IMR-90 (cell line): ENCODE measurements at regions not wholly inside any gene's neighbourhood (a gene's known extent, or its start where the extent isn't known, plus 50 kb on each side); places are given as distances from the start of the nearest gene placed in this dataset.

ENCODE experiments used
- ATAC-seq: fragments of 200-7000 bp; cut with Tn5 transposase; 2 replicates; pipeline ENCODE4 v1.9.1; 2020; ENCODE audit warnings: low read depth, mild to moderate bottlenecking, moderate library complexity
- BruUV-seq: library from RNA; stranded (reverse); fragments of 400-500 nt; replicated peaks from 2 replicates; lab custom pipeline; 2021; lab: Mats Ljungman, UMichigan
- CTCF ChIA-PET: fragments of 300-600 bp; formaldehyde crosslinking; extraction: SDS; loops from one replicate; lab custom pipeline; 2021; ENCODE audit warnings: antibody characterized with exemption; lab: Yijun Ruan, JAX
- POLR2A ChIA-PET: fragments of 300-600 bp; sonication (Branson Sonifier 250); formaldehyde crosslinking; loops from one replicate; lab custom pipeline; 2022; ENCODE audit warnings: antibody characterized with exemption; ENCODE audit not compliant: unreplicated experiment; lab: Charles Lee
- DNase-seq: peaks from one replicate; pipeline ENCODE4 v3.0.0; 2013
- H2AFZ ChIP-seq: replicated peaks from 2 replicates; pipeline ENCODE3; 2013; ENCODE audit warnings: low read length, mild to moderate bottlenecking; ENCODE audit not compliant: poor library complexity
- H2AK5ac ChIP-seq: 2 replicates; pipeline ENCODE4 v1.6.1; 2013; ENCODE audit warnings: low read depth, low read length, inconsistent platforms
- H2AK9ac ChIP-seq: replicated peaks from 2 replicates; pipeline ENCODE3; 2013; ENCODE audit warnings: mild to moderate bottlenecking, low read depth, low read length, moderate library complexity; ENCODE audit not compliant: poor library complexity
- H2BK120ac ChIP-seq: 2 replicates; pipeline ENCODE4 v1.6.1; 2013; ENCODE audit warnings: low read depth, low read length, inconsistent platforms
- H2BK15ac ChIP-seq: 3 replicates; pipeline ENCODE4 v1.6.1; 2013; ENCODE audit warnings: low read depth, low read length, inconsistent platforms
- H2BK20ac ChIP-seq: 2 replicates; pipeline ENCODE4 v1.6.1; 2013; ENCODE audit warnings: low read depth, mild to moderate bottlenecking, inconsistent platforms, low read length, moderate library complexity
- H2BK5ac ChIP-seq: 2 replicates; pipeline ENCODE4 v1.6.1; 2013; ENCODE audit warnings: mild to moderate bottlenecking, low read depth, low read length, inconsistent platforms; ENCODE audit not compliant: poor library complexity, severe bottlenecking
- H3K14ac ChIP-seq: replicated peaks from 2 replicates; pipeline ENCODE4 v1.6.1; 2013; ENCODE audit warnings: low read depth, low read length, inconsistent platforms
- H3K18ac ChIP-seq: 2 replicates; pipeline ENCODE4 v1.6.1; 2013; ENCODE audit warnings: low read depth, low read length, control low read depth
- H3K23ac ChIP-seq: 2 replicates; pipeline ENCODE4 v1.6.1; 2013; ENCODE audit warnings: low read depth, low read length, inconsistent platforms
- H3K27ac ChIP-seq: 2 replicates; pipeline ENCODE4 v1.5.1; 2013; ENCODE audit warnings: mild to moderate bottlenecking, control low read depth, low read length; ENCODE audit not compliant: insufficient read depth
- H3K27me3 ChIP-seq: 2 replicates; pipeline ENCODE4 v1.6.1; 2013; ENCODE audit warnings: low read length; ENCODE audit not compliant: control insufficient read depth, insufficient read depth
- H3K36me3 ChIP-seq: 2 replicates; pipeline ENCODE4 v1.6.1; 2013; ENCODE audit warnings: low read length, mixed read lengths; ENCODE audit not compliant: control insufficient read depth, insufficient read depth
- H3K4ac ChIP-seq: 2 replicates; pipeline ENCODE4 v1.6.1; 2013; ENCODE audit warnings: low read depth, low read length, inconsistent platforms
- H3K4me1 ChIP-seq: 2 replicates; pipeline ENCODE4 v1.6.1; 2013; ENCODE audit warnings: low read length, mixed read lengths; ENCODE audit not compliant: control insufficient read depth, insufficient read depth
- H3K4me2 ChIP-seq: 2 replicates; pipeline ENCODE4 v1.6.1; 2013; ENCODE audit warnings: low read depth, mild to moderate bottlenecking, control low read depth, low read length, moderate library complexity
- H3K4me3 ChIP-seq: 2 replicates; pipeline ENCODE4 v1.5.1; 2013; ENCODE audit warnings: low read depth, mild to moderate bottlenecking, control low read depth, low read length, moderate library complexity; ENCODE audit not compliant: insufficient read depth
- H3K56ac ChIP-seq: 2 replicates; pipeline ENCODE4 v1.6.1; 2013; ENCODE audit warnings: low read length, inconsistent platforms; ENCODE audit not compliant: insufficient read depth; ENCODE audit errors: extremely low read depth
- H3K79me1 ChIP-seq, 2 experiments: 2 replicates each; pipeline ENCODE4 v1.6.1; 2013; ENCODE audit warnings: low read length in 2 of 2, inconsistent platforms in 1 of 2, low read depth in 1 of 2
- H3K9ac ChIP-seq: 2 replicates; pipeline ENCODE4 v1.6.1; 2013; ENCODE audit warnings: low read depth, low read length, control low read depth
- H3K9me1 ChIP-seq: 2 replicates; pipeline ENCODE4 v1.6.1; 2013; ENCODE audit warnings: low read length, inconsistent platforms; ENCODE audit not compliant: insufficient read depth
- H3K9me3 ChIP-seq: 2 replicates; pipeline ENCODE4 v1.6.1; 2013; ENCODE audit warnings: low read length; ENCODE audit not compliant: control insufficient read depth, insufficient read depth
- H4K20me1 ChIP-seq: 2 replicates; pipeline ENCODE4 v1.6.1; 2013; ENCODE audit warnings: low read length, inconsistent platforms; ENCODE audit not compliant: insufficient read depth
- H4K5ac ChIP-seq: 2 replicates; pipeline ENCODE4 v1.6.1; 2013; ENCODE audit warnings: mild to moderate bottlenecking, low read depth, low read length, control low read depth
- H4K8ac ChIP-seq, 2 experiments: 2 replicates each; pipeline ENCODE4 v1.6.1; 2013; ENCODE audit warnings: low read depth in 2 of 2, low read length in 2 of 2, control low read depth in 1 of 2, inconsistent platforms in 1 of 2
- H4K91ac ChIP-seq: 2 replicates; pipeline ENCODE4 v1.6.1; 2013; ENCODE audit warnings: low read depth, low read length, inconsistent platforms; ENCODE audit not compliant: insufficient read depth
- MAFK ChIP-seq: IDR thresholded peaks from 2 replicates; pipeline ENCODE4 v1.6.1; 2012; ENCODE audit warnings: low read depth, low read length, improper control_type of control experiment
- RFX5 ChIP-seq: IDR thresholded peaks from 2 replicates; pipeline ENCODE4 v1.8.0; 2012; ENCODE audit warnings: low read depth, mild to moderate bottlenecking, low read length, moderate library complexity
- WGBS, 2 experiments: methylation state at CpG; one replicate each; pipeline versions ENCODE4 v1.1.5 to v1.1.7; 2013; ENCODE audit warnings: missing lambda C conversion rate in 2 of 2; ENCODE audit not compliant: insufficient read length in 1 of 2; ENCODE audit errors: extremely low coverage in 2 of 2; 5-methylcytosine and 5-hydroxymethylcytosine counted together
- dilution Hi-C: fragments of 300-500 bp; cut with HindIII; formaldehyde crosslinking; loops from one replicate; pipeline ENCODE4 v1.14.3; 2018; ENCODE audit warnings: low sequenced_read_pairs; ENCODE audit not compliant: unreplicated experiment
- in situ Hi-C: fragments of 300-500 bp; cut with MboI; formaldehyde crosslinking; loops from 3 replicates; pipeline ENCODE4 v1.14.3; 2019; ENCODE audit warnings: low sequenced_read_pairs, inconsistent platforms, mixed read lengths
- intact Hi-C: fragments of 100-400 bp; cut with micrococcal nuclease; formaldehyde crosslinking; loops from 2 replicates; pipeline ENCODE4 v1.10.0; 2022

DNA sequence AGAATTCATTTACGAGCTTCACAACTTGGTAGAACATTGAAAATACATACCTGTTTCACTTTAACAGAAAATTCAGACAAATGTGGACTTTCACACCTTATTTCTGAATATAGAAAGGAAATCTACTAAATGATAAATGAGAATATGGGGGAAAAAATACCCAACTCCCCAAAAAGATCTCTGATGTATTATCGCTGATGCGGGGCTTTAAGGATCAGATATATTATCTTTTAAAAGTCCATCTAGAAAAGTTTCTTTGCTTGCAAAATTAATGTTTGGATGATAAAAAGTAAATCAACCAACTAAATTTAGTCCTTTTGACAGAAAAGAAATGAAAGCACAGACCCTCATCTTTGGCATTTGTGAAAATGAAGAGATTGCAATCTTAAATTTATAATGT lies 540.1 kb upstream of the CHAC2 start:
- Histone ChIP-seq H2AK5ac (no peak overlapping the region), H4K20me1 (no peaks in the 10 kb centered on the region), H4K8ac (no peak overlapping the region), H3K27ac (no peak overlapping the region), H2AFZ (no peak overlapping the region), H3K18ac (no peak overlapping the region), H2BK5ac (no peak overlapping the region), H4K91ac (no peak overlapping the region), H3K36me3 (no peaks in the 10 kb centered on the region), H3K9ac (no peak overlapping the region), H2BK15ac (no peak overlapping the region), H3K9me1 (no peaks in the 10 kb centered on the region), H3K4ac (no peak overlapping the region), H3K56ac (no peak overlapping the region), H2BK120ac (no peak overlapping the region), H3K4me3 (no peak overlapping the region), H2AK9ac (no peak overlapping the region), H3K4me2 (no peak overlapping the region), H3K4me1 (no peaks in the 10 kb centered on the region), H4K5ac (no peak overlapping the region), H2BK20ac (no peak overlapping the region), H3K9me3 (no peaks in the 10 kb centered on the region), H3K79me1 (no peaks in the 10 kb centered on the region), H3K27me3 (no peaks in the 10 kb centered on the region), H3K23ac (no peak overlapping the region), H3K14ac (no peak overlapping the region)
- dilution Hi-C loops, result no loop called here
- ATAC-seq (no peak), DNase-seq (no peak)
- POLR2A ChIA-PET, result no interaction called here
- in situ Hi-C loops, result no loop called here
- intact Hi-C loops, result no loop called here
- TF ChIP-seq MAFK (peak; percentile 88), RFX5 (no peak)
- CTCF ChIA-PET, result interaction anchor here (0.6 kb wide), 1 partner anchor 576 kb away, joined by 4 read pairs; no protein-coding TSS in a partner anchor
- no CpG with 5 or more reads among the region's 3 CpGs for WGBS, 2 experiments
- BruUV-seq, result no TSS peak
